Nephron (organoid): ENCODE measurements at regions not wholly inside any gene's neighbourhood (a gene's known extent, or its start where the extent isn't known, plus 50 kb on each side); places are given as distances from the start of the nearest gene placed in this dataset.

ENCODE experiments used
- H3K27ac Mint-ChIP-seq, 3 experiments: 2 replicates each; pipeline ENCODE4 v1.8.0; 2020; ENCODE audit warnings: mixed read lengths in 3 of 3, mild to moderate bottlenecking in 2 of 3, moderate library complexity in 1 of 3
- H3K27me3 Mint-ChIP-seq: 2 replicates; pipeline ENCODE4 v1.8.0; 2021; ENCODE audit warnings: low read depth, mild to moderate bottlenecking, moderate library complexity, mixed read lengths
- H3K36me3 Mint-ChIP-seq: 2 replicates; pipeline ENCODE4 v1.8.0; 2020; ENCODE audit warnings: low read depth, mixed read lengths
- H3K4me1 Mint-ChIP-seq: 2 replicates; pipeline ENCODE4 v1.8.0; 2020; ENCODE audit warnings: mixed read lengths
- H3K4me3 Mint-ChIP-seq, 3 experiments: 2 replicates each; pipeline ENCODE4 v1.8.0; 2020; ENCODE audit warnings: mild to moderate bottlenecking in 3 of 3, mixed read lengths in 3 of 3, moderate library complexity in 2 of 3
- H3K9me3 Mint-ChIP-seq: 2 replicates; pipeline ENCODE4 v1.8.0; 2020; ENCODE audit warnings: mixed read lengths
- TF ChIP-seq, protein P1 (sequence below), 3 experiments: fragments of 200-600 bp; sonication (generic); IDR thresholded peaks; one replicate each; pipeline ENCODE4 v1.5.0; 2021; ENCODE audit warnings: antibody characterized with exemption in 3 of 3; ENCODE audit not compliant: unreplicated experiment in 3 of 3

DNA sequence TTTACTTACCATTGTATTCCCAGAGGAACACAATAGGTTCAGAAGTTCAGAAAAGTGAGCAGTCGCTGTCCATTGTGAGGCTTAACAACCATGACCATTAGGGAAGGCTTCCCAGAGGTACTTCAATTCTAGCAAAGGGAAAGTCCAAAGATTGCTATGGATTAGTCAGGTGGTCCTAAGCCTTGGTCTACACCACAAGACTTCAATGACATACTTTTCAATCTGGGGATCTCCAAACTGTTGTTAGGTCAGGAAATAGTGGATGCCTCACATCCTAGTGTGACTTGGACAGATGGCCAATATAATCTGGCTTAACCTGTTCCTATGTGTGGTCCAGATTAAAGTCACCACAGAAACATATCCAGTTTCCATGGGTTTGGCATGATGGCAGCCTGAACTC lies 118.0 kb downstream of the SPCS3 start:
- Mint-ChIP-seq H3K9me3 (no peaks in the 10 kb centered on the region), H3K36me3 (no peaks in the 10 kb centered on the region), H3K27me3 (no peaks in the 10 kb centered on the region), H3K4me1 (peaks cover 3% of the 10 kb centered on the region), H3K4me3 (no peak overlapping the region), H3K27ac (no peak overlapping the region)
- TF ChIP-seq, protein P1, sequence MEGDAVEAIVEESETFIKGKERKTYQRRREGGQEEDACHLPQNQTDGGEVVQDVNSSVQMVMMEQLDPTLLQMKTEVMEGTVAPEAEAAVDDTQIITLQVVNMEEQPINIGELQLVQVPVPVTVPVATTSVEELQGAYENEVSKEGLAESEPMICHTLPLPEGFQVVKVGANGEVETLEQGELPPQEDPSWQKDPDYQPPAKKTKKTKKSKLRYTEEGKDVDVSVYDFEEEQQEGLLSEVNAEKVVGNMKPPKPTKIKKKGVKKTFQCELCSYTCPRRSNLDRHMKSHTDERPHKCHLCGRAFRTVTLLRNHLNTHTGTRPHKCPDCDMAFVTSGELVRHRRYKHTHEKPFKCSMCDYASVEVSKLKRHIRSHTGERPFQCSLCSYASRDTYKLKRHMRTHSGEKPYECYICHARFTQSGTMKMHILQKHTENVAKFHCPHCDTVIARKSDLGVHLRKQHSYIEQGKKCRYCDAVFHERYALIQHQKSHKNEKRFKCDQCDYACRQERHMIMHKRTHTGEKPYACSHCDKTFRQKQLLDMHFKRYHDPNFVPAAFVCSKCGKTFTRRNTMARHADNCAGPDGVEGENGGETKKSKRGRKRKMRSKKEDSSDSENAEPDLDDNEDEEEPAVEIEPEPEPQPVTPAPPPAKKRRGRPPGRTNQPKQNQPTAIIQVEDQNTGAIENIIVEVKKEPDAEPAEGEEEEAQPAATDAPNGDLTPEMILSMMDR (IDR thresholded peaks at IDR 0.05; ENCODE audit: unreplicated experiment in 3 of 3): no peak

DNA sequence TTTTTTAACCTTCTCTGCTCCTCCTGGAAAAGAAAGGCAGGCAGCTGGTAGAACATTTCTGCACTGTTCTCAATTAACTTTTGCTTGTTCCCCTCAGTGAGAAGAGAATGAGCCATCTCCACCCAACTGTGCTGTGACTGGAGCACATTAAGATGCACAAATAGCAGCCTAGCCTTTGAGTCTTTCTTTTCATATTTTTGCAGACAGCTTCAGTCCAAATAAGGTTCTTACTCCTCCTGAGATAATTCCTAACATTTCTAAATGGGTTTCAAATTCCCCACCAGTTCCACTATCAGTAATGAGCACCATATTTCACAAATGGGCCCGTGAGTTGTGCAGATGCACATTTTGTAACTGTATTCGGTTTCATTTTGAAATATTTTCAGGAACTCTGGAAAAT lies 118.6 kb downstream of the SPCS3 start:
- Mint-ChIP-seq H3K27ac (no peak overlapping the region), H3K9me3 (no peaks in the 10 kb centered on the region), H3K36me3 (no peaks in the 10 kb centered on the region), H3K4me1 (peaks cover 3% of the 10 kb centered on the region), H3K4me3 (no peak overlapping the region), H3K27me3 (no peaks in the 10 kb centered on the region)
- TF ChIP-seq, protein P1 (IDR thresholded peaks at IDR 0.05; ENCODE audit: unreplicated experiment in 3 of 3): no peak

DNA sequence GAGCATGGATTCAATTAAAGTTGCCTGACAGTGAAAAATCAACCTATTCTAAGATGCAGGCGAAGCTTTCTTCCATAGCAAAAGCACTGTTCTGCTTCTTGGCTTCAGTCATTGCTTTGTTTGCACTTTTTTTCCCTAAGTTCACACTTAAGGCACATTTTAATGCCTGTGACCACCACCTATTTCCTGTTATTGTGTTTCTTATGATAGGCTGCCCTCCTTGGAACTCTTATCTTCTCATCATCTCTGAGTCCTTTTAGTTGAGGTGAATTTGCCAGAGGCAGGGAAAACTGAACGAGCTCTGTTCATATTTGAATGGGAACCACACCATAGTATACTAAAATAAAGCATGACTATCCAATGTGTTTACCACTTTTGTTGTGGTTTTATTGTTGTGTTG lies 119.8 kb downstream of the SPCS3 start:
- Mint-ChIP-seq H3K4me1 (peaks cover 3% of the 10 kb centered on the region), H3K27ac (no peak overlapping the region)

DNA sequence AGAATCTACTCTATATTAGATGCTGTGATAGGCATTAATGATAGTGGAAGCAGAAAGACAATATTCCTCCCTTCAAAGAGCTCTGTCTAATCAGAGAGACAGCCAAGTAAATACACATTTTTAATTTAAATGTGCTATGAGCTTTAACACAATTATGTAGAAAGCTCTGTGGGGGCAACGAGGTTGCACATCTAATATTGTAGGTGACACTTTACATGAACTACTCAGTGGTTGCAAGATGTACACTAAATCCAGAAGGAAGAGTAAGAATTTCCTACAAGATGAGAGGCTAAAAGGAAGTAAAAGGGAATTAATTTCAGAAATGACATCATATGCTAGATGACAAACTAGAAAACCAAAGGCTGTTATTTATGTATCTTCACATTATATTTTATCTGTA lies 120.9 kb downstream of the SPCS3 start:
- TF ChIP-seq, protein P1 (IDR thresholded peaks at IDR 0.05; ENCODE audit: unreplicated experiment in 3 of 3): no peak
- no peaks in the 10 kb centered on the region for H3K9me3 Mint-ChIP-seq
- no peak overlapping the region for H3K4me3 Mint-ChIP-seq
- H3K27ac Mint-ChIP-seq: no peak overlapping the region
- H3K36me3 Mint-ChIP-seq: no peaks in the 10 kb centered on the region
- H3K4me1 Mint-ChIP-seq: peaks cover 3% of the 10 kb centered on the region
- H3K27me3 Mint-ChIP-seq: no peaks in the 10 kb centered on the region

More for the DNA sequence above, 119.8 kb downstream of the SPCS3 start:
- TF ChIP-seq, protein P1 (IDR thresholded peaks at IDR 0.05; ENCODE audit: unreplicated experiment in 3 of 3): no peak
- H3K36me3 Mint-ChIP-seq: no peaks in the 10 kb centered on the region
- no peaks in the 10 kb centered on the region for H3K27me3 Mint-ChIP-seq
- no peaks in the 10 kb centered on the region for H3K9me3 Mint-ChIP-seq
- H3K4me3 Mint-ChIP-seq: no peak overlapping the region

DNA sequence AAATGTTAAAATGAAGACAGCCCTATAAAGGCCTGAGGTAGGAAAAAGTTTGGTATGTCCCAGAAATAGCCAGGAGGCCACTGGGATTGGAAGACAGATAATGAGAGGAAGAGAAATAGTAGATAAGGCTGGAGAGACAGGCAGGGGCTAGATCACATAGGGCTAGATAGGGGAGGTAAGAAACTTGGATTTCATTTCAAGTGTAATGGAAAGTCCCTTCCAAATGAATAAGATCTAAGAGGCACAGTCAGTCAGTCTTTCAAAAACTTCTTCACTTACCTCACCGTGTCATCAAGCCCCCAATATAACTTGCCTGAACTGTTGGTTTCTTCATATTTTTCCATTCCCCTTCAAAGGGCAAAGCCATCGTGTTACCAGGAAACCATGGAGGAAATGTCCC lies 121.8 kb downstream of the SPCS3 start:
- H3K27me3 Mint-ChIP-seq: no peaks in the 10 kb centered on the region
- H3K4me3 Mint-ChIP-seq: no peak overlapping the region
- no peaks in the 10 kb centered on the region for H3K9me3 Mint-ChIP-seq
- no peaks in the 10 kb centered on the region for H3K36me3 Mint-ChIP-seq
- H3K4me1 Mint-ChIP-seq: no peaks in the 10 kb centered on the region
- TF ChIP-seq, protein P1 (IDR thresholded peaks at IDR 0.05; ENCODE audit: unreplicated experiment in 3 of 3): no peak
- no peak overlapping the region for H3K27ac Mint-ChIP-seq

DNA sequence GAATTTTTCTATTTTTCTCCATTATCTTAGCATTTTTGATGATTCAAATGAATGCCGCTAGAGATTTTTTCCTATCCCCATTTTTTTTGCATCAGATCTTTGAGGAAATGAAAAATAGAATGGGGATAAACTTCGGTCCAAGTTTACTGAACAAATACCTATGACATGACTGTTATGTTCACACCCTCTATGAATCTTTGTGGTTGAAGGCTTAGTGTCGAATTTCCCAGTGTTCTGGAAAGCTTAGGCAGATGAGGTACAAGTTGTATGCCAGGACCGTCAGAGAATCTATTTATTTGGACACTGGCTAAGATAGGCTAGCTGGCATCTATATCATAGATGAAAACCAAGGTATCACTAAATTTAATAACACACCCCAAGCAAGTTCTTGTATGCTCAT lies 123.4 kb downstream of the SPCS3 start:
- Mint-ChIP-seq H3K9me3 (no peaks in the 10 kb centered on the region), H3K36me3 (no peaks in the 10 kb centered on the region), H3K27me3 (no peaks in the 10 kb centered on the region), H3K27ac (no peak overlapping the region), H3K4me1 (no peaks in the 10 kb centered on the region), H3K4me3 (no peak overlapping the region)
- TF ChIP-seq, protein P1 (IDR thresholded peaks at IDR 0.05; ENCODE audit: unreplicated experiment in 3 of 3): no peak
